MCF 10A (cell line): ENCODE measurements at regions not wholly inside any gene's neighbourhood (a gene's known extent, or its start where the extent isn't known, plus 50 kb on each side); places are given as distances from the start of the nearest gene placed in this dataset.
"Not testable (repeated sequence)": the region's sequence is repeated elsewhere in the genome, so short reads cannot be mapped to it uniquely, and the experiment has no call there.

ENCODE experiments used
- BruUV-seq: library from RNA; stranded (reverse); fragments of 400-500 nt; replicated peaks from 2 replicates; lab custom pipeline; 2021; lab: Mats Ljungman, UMichigan
- CTCF ChIA-PET: fragments of 300-600 bp; sonication (Branson Sonifier 250); formaldehyde crosslinking; extraction: SDS; loops from one replicate; lab custom pipeline; 2021; ENCODE audit warnings: antibody characterized with exemption, inconsistent platforms; lab: Yijun Ruan, JAX
- POLR2A ChIA-PET: fragments of 300-600, 350-650 bp; sonication (Branson Sonifier 250); formaldehyde crosslinking; extraction: SDS; loops from one replicate; lab custom pipeline; 2020; ENCODE audit warnings: antibody characterized with exemption, inconsistent platforms; lab: Yijun Ruan, JAX
- DNase-seq: peaks from one replicate; pipeline ENCODE4 v3.0.0-alpha.2; 2018; ENCODE audit not compliant: unreplicated experiment
- H3K27ac Mint-ChIP-seq: one replicate; pipeline ENCODE4 v1.8.0; 2022; ENCODE audit warnings: mild to moderate bottlenecking, low read depth, mixed read lengths; ENCODE audit not compliant: unreplicated experiment
- H3K27me3 Mint-ChIP-seq: one replicate; pipeline ENCODE4 v1.8.0; 2022; ENCODE audit warnings: mixed read lengths; ENCODE audit not compliant: insufficient read depth, unreplicated experiment
- H3K36me3 Mint-ChIP-seq: one replicate; pipeline ENCODE4 v1.8.0; 2022; ENCODE audit warnings: mild to moderate bottlenecking, moderate library complexity, mixed read lengths; ENCODE audit not compliant: insufficient read depth, unreplicated experiment
- H3K4me1 Mint-ChIP-seq: one replicate; pipeline ENCODE4 v1.8.0; 2022; ENCODE audit warnings: mixed read lengths; ENCODE audit not compliant: insufficient read depth, unreplicated experiment
- H3K4me3 Mint-ChIP-seq: one replicate; pipeline ENCODE4 v1.8.0; 2022; ENCODE audit warnings: mild to moderate bottlenecking, moderate library complexity, mixed read lengths; ENCODE audit not compliant: unreplicated experiment
- H3K9me3 Mint-ChIP-seq: one replicate; pipeline ENCODE4 v1.8.0; 2022; ENCODE audit warnings: mixed read lengths; ENCODE audit not compliant: unreplicated experiment
- intact Hi-C: fragments of 100-400 bp; cut with micrococcal nuclease; formaldehyde crosslinking; loops from 2 replicates; pipeline ENCODE4 v1.14.1; 2022
- TF ChIP-seq, protein P1 (sequence below): fragments of 200-600 bp; IDR thresholded peaks from one replicate; pipeline ENCODE4 v1.8.0; 2022; ENCODE audit warnings: antibody characterized with exemption, mild to moderate bottlenecking; ENCODE audit not compliant: unreplicated experiment

DNA sequence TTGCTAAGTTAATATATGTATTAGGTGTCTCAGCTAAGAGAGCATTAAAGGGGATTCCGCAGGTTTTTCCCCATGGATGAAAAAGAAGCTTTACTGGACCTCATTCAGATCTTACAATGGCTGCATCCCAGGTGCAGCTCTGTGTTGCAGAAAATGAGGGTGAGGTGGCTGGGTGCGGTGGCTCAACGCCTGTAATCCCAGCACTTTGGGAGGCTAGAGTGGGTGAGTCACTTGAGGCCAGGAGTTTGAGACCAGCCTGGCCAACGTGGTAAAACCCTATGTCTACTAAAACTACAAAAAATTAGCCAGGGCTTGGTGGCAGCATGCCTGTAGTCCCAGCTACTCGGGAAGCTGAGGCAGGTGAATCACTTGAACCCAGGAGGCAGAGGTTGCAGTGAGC lies 58.5 kb upstream of the MORC3 start:
- Mint-ChIP-seq H3K9me3 (no peaks in the 10 kb centered on the region), H3K36me3 (no peaks in the 10 kb centered on the region), H3K27me3 (no peaks in the 10 kb centered on the region), H3K27ac (no peak overlapping the region), H3K4me3 (no peak overlapping the region), H3K4me1 (no peaks in the 10 kb centered on the region)
- ChIA-PET CTCF (interaction anchor here (0.6 to 2.2 kb wide), 6 partner anchors 17 to 108 kb away, joined by 3 to 6 read pairs (median 3); no protein-coding TSS in a partner anchor), POLR2A (interaction anchor here (0.7 to 3.5 kb wide), 2 partner anchors 59 to 99 kb away, joined by 3 to 16 read pairs; partner anchors contain the start of gene MORC3)
- intact Hi-C loops, result loop anchor here (5.0 kb wide), 1 partner anchor 71 kb away; no protein-coding TSS in a partner anchor
- TF ChIP-seq, protein P1, sequence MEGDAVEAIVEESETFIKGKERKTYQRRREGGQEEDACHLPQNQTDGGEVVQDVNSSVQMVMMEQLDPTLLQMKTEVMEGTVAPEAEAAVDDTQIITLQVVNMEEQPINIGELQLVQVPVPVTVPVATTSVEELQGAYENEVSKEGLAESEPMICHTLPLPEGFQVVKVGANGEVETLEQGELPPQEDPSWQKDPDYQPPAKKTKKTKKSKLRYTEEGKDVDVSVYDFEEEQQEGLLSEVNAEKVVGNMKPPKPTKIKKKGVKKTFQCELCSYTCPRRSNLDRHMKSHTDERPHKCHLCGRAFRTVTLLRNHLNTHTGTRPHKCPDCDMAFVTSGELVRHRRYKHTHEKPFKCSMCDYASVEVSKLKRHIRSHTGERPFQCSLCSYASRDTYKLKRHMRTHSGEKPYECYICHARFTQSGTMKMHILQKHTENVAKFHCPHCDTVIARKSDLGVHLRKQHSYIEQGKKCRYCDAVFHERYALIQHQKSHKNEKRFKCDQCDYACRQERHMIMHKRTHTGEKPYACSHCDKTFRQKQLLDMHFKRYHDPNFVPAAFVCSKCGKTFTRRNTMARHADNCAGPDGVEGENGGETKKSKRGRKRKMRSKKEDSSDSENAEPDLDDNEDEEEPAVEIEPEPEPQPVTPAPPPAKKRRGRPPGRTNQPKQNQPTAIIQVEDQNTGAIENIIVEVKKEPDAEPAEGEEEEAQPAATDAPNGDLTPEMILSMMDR, result no peak
- DNase-seq, result no peak
- BruUV-seq, result no TSS peak

DNA sequence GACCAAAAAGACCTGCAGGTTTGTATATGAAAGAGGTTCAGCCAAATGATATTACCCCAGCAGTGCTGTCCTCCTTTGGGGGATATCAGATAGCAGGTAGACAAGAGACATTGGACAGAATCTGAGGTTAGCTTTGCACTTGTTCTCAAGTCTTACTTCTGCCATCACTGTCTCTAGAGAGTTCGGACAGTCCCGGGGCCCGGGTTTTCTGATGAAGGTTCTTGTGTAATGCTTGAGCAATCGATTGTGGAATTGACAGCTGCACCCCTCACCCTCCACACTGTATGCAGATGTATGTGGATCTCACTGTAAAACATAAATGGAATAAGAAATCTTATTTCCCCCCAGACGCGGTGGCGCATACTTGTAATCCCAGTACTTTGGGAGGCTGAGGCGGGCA lies 56.2 kb upstream of the MORC3 start:
- H3K36me3 Mint-ChIP-seq, result no peaks in the 10 kb centered on the region
- TF ChIP-seq, protein P1, result no peak
- intact Hi-C loops, result loop anchor here (5.0 kb wide), 1 partner anchor 69 kb away; no protein-coding TSS in a partner anchor
- no TSS peak for BruUV-seq
- CTCF ChIA-PET, result interaction anchor here (0.5 to 1.2 kb wide), 9 partner anchors 33 to 151 kb away, joined by 3 to 5 read pairs (median 3); no protein-coding TSS in a partner anchor
- H3K4me1 Mint-ChIP-seq, result no peaks in the 10 kb centered on the region
- POLR2A ChIA-PET, result interaction anchor here (0.7 to 3.5 kb wide), 4 partner anchors 10 to 59 kb away, joined by 3 to 16 read pairs (median 4); partner anchors contain the start of gene MORC3
- H3K4me3 Mint-ChIP-seq, result no peak overlapping the region
- H3K27me3 Mint-ChIP-seq, result no peaks in the 10 kb centered on the region
- peaks cover 6% of the 10 kb centered on the region for H3K9me3 Mint-ChIP-seq
- H3K27ac Mint-ChIP-seq, result no peak overlapping the region
- DNase-seq, result no peak

DNA sequence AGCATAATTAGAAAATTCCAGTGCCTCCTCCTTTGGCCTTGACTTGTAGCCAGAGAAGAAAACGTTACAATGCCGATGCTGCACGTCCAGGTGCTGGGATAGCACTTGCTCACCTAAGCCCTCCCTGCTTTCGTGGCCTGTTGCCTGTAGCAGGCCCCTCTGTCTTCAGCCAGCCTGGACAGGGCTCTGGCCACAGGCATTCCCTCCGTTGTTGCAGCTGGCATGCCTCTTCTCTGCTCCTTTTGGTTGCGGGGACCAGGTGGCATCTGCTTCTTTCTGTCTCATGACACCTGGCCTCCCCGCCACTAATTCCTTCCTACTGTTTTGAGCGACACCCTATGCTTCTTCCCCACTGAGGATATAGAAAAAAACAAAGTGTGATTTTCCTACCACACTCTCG lies 54.6 kb upstream of the MORC3 start:
- no peaks in the 10 kb centered on the region for H3K27me3 Mint-ChIP-seq
- peaks cover 6% of the 10 kb centered on the region for H3K9me3 Mint-ChIP-seq
- BruUV-seq, result no TSS peak

DNA sequence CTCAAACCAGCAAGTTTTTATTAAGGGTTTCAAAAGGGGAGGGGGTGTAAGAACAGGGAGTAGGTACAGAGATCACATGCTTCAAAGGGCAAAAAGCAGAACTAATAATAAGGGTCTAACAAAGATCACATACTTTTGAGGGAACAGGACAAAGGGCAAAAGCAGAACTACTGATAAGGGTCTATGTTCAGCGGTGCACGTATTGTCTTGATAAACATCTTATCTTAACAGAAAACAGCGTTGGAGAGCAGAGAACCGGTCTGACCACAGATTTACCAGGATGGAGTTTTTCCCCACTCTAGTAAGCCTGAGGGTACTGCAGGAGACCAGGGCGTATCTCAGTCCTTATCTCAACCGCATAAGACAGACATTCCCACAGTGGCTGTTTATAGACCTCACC lies 52.2 kb upstream of the MORC3 start:
- BruUV-seq, H3K36me3 Mint-ChIP-seq, H3K4me1 Mint-ChIP-seq, H3K4me3 Mint-ChIP-seq, POLR2A ChIA-PET, H3K27me3 Mint-ChIP-seq, H3K9me3 Mint-ChIP-seq, intact Hi-C loops, DNase-seq, H3K27ac Mint-ChIP-seq: not testable (repeated sequence)
- CTCF ChIA-PET, result interaction anchor here (1.0 kb wide), 1 partner anchor 9 kb away, joined by 3 read pairs; no protein-coding TSS in a partner anchor

More for the DNA sequence above, 54.6 kb upstream of the MORC3 start:
- CTCF ChIA-PET, result interaction anchor here (0.7 to 0.9 kb wide), 2 partner anchors 54 to 123 kb away, joined by 5 to 6 read pairs; no protein-coding TSS in a partner anchor
- POLR2A ChIA-PET, result interaction anchor here (1.3 to 1.8 kb wide), 2 partner anchors 33 to 54 kb away, joined by 3 to 6 read pairs; partner anchors contain the start of gene MORC3
- intact Hi-C loops, result no loop called here
- TF ChIP-seq, protein P1, result no peak
- H3K4me3 Mint-ChIP-seq, result no peak overlapping the region
- H3K27ac Mint-ChIP-seq, result no peak overlapping the region
- DNase-seq, result no peak
- no peaks in the 10 kb centered on the region for H3K4me1 Mint-ChIP-seq
- no peaks in the 10 kb centered on the region for H3K36me3 Mint-ChIP-seq

DNA sequence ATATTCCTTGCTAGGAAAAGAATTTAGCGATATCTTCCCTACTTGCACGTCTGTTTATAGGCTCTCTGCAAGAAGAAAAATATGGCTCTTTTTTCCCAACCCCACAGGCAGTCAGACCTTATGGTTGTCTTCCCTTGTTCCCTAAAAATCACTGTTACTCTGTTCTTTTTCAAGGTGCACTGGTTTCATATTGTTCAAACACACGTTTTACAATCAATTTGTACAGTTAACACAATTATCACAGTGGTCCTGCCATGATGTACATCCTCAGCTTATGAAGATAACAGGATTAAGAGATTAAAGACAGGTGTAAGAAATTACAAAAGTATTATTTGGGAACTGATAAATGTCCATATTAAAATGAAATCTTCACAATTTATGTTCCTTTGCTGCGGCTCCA lies 51.7 kb upstream of the MORC3 start:
- H3K9me3 Mint-ChIP-seq, H3K27me3 Mint-ChIP-seq, DNase-seq, H3K4me3 Mint-ChIP-seq, POLR2A ChIA-PET, BruUV-seq, CTCF ChIA-PET, H3K36me3 Mint-ChIP-seq, H3K27ac Mint-ChIP-seq, H3K4me1 Mint-ChIP-seq, intact Hi-C loops: not testable (repeated sequence)
